Panc1 (cell line): ENCODE measurements at regions not wholly inside any gene's neighbourhood (a gene's known extent, or its start where the extent isn't known, plus 50 kb on each side); places are given as distances from the start of the nearest gene placed in this dataset.

Experiments used
- ATAC-seq: fragments of 200-7000 bp; cut with Tn5 transposase; 2 replicates; pipeline ENCODE4 v1.9.1; 2020; ENCODE audit warnings: mild to moderate bottlenecking, moderate library complexity
- BruUV-seq: library from RNA; stranded (reverse); fragments of 400-500 nt; replicated peaks from 2 replicates; lab custom pipeline; 2021; lab: Mats Ljungman, UMichigan
- CTCF ChIA-PET: fragments of 300-600 bp; sonication (Branson Sonifier 250); formaldehyde crosslinking; loops from one replicate; lab custom pipeline; 2022; ENCODE audit warnings: antibody characterized with exemption; lab: Charles Lee
- POLR2A ChIA-PET: fragments of 300-600 bp; sonication (Branson Sonifier 250); formaldehyde crosslinking; loops from one replicate; lab custom pipeline; 2022; ENCODE audit warnings: antibody characterized with exemption; lab: Charles Lee
- DNase-seq: peaks from one replicate; pipeline ENCODE4 v3.0.0-alpha.2; 2010; ENCODE audit warnings: low read depth, low spot score
- H3K27ac ChIP-seq: 2 replicates; pipeline ENCODE4 v1.5.1; 2011; ENCODE audit warnings: mild to moderate bottlenecking, low read length, inconsistent platforms
- H3K27me3 ChIP-seq: fragments of 200-500 bp; sonication (Bioruptor generic); 2 replicates; pipeline ENCODE4 v1.6.0; 2014; ENCODE audit warnings: low read length, inconsistent platforms; ENCODE audit not compliant: control insufficient read depth, insufficient read depth
- H3K36me3 ChIP-seq: fragments of 200-500 bp; sonication (Bioruptor generic); 2 replicates; pipeline ENCODE4 v1.5.1; 2014; ENCODE audit warnings: inconsistent platforms, mild to moderate bottlenecking, low read length, moderate library complexity; ENCODE audit not compliant: control insufficient read depth, insufficient read depth
- H3K4me1 ChIP-seq: 2 replicates; pipeline ENCODE4 v1.5.1; 2011; ENCODE audit warnings: inconsistent platforms, mild to moderate bottlenecking, low read length, moderate library complexity; ENCODE audit not compliant: control insufficient read depth, insufficient read depth
- H3K4me3 ChIP-seq, 2 experiments: 2 replicates each; pipeline ENCODE4 v1.5.1; 2011 to 2012; ENCODE audit warnings: low read depth in 2 of 2, low read length in 2 of 2, mild to moderate bottlenecking in 2 of 2, inconsistent platforms in 1 of 2, moderate library complexity in 1 of 2
- H3K9me3 ChIP-seq: fragments of 200-500 bp; sonication (Bioruptor generic); 2 replicates; pipeline ENCODE4 v1.5.1; 2014; ENCODE audit warnings: low read depth, mild to moderate bottlenecking, inconsistent platforms, low read length, moderate library complexity; ENCODE audit not compliant: control insufficient read depth, insufficient read depth
- POLR2AphosphoS5 ChIP-seq: IDR thresholded peaks from 2 replicates; pipeline ENCODE4 v1.6.1; 2012; ENCODE audit warnings: mild to moderate bottlenecking, low read depth, low read length, moderate library complexity
- REST ChIP-seq, 2 experiments: IDR thresholded peaks; 2 replicates each; pipeline ENCODE4 v1.6.1; 2011 to 2012; ENCODE audit warnings: low read depth in 2 of 2, control low read depth in 1 of 2, low read length in 1 of 2, mild to moderate bottlenecking in 1 of 2, moderate library complexity in 1 of 2; ENCODE audit not compliant: insufficient read depth in 1 of 2
- SIN3A ChIP-seq: IDR thresholded peaks from 2 replicates; pipeline ENCODE4 v1.6.1; 2012; ENCODE audit warnings: low read depth, mild to moderate bottlenecking, low read length, moderate library complexity, borderline replicate concordance; ENCODE audit not compliant: insufficient read depth
- TCF7L2 ChIP-seq: IDR thresholded peaks from 2 replicates; pipeline ENCODE4 v1.6.1; 2011; ENCODE audit warnings: mild to moderate bottlenecking, low read depth, low read length, inconsistent platforms
- in situ Hi-C: cut with HindIII; loops from 2 replicates; pipeline ENCODE4 v1.10.0; 2016; ENCODE audit warnings: low sequenced_read_pairs, low pct_unique_long_range_greater_than_20kb
- intact Hi-C: fragments of 100-400 bp; cut with micrococcal nuclease; formaldehyde crosslinking; loops from one replicate; pipeline ENCODE4 v1.10.0; 2022; ENCODE audit not compliant: unreplicated experiment
- TF ChIP-seq, protein P1 (sequence below): fragments of 450-650 bp; IDR thresholded peaks from 2 replicates; pipeline ENCODE4 v1.5.1; 2017; ENCODE audit warnings: mild to moderate bottlenecking

DNA sequence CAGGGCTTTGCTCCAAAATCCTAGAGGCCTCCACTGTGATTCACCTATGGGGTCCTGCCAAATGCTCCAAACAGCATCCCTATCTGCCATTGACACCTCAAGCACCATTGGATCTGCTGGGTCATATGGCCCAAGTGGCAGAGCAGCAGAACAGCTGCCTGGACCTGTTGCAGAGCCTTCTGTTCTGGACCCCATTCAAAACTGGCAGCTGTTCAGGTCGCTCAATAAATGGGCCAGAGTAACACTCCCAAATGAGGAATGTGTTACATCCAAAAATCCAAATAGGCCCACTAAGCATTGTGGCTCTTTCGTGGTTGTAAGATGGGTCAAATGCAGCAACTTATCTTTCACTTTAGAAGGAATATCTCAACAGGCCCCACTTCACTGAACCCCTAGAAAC is 783.6 kb downstream of the DCDC2C start:
- intact Hi-C loops: no loop called here
- TF ChIP-seq, protein P1, sequence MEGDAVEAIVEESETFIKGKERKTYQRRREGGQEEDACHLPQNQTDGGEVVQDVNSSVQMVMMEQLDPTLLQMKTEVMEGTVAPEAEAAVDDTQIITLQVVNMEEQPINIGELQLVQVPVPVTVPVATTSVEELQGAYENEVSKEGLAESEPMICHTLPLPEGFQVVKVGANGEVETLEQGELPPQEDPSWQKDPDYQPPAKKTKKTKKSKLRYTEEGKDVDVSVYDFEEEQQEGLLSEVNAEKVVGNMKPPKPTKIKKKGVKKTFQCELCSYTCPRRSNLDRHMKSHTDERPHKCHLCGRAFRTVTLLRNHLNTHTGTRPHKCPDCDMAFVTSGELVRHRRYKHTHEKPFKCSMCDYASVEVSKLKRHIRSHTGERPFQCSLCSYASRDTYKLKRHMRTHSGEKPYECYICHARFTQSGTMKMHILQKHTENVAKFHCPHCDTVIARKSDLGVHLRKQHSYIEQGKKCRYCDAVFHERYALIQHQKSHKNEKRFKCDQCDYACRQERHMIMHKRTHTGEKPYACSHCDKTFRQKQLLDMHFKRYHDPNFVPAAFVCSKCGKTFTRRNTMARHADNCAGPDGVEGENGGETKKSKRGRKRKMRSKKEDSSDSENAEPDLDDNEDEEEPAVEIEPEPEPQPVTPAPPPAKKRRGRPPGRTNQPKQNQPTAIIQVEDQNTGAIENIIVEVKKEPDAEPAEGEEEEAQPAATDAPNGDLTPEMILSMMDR: no peak
- no peak for TF ChIP-seq REST (IDR thresholded peaks at IDR 0.05; ENCODE audit: insufficient read depth in 1 of 2, low read depth in 2 of 2, low read length in 1 of 2)
- no peak for TF ChIP-seq TCF7L2
- TF ChIP-seq SIN3A: no peak
- no peak for TF ChIP-seq POLR2AphosphoS5
- H3K9me3 ChIP-seq: no peaks in the 10 kb centered on the region
- H3K27me3 ChIP-seq: no peaks in the 10 kb centered on the region
- ATAC-seq (no peak), DNase-seq (no peak)
- no TSS peak for BruUV-seq
- H3K4me1 ChIP-seq: no peaks in the 10 kb centered on the region
- in situ Hi-C loops: no loop called here
- H3K36me3 ChIP-seq: no peaks in the 10 kb centered on the region
- no peak overlapping the region for H3K4me3 ChIP-seq
- CTCF ChIA-PET: no interaction called here
- no peak overlapping the region for H3K27ac ChIP-seq
- POLR2A ChIA-PET: no interaction called here

DNA sequence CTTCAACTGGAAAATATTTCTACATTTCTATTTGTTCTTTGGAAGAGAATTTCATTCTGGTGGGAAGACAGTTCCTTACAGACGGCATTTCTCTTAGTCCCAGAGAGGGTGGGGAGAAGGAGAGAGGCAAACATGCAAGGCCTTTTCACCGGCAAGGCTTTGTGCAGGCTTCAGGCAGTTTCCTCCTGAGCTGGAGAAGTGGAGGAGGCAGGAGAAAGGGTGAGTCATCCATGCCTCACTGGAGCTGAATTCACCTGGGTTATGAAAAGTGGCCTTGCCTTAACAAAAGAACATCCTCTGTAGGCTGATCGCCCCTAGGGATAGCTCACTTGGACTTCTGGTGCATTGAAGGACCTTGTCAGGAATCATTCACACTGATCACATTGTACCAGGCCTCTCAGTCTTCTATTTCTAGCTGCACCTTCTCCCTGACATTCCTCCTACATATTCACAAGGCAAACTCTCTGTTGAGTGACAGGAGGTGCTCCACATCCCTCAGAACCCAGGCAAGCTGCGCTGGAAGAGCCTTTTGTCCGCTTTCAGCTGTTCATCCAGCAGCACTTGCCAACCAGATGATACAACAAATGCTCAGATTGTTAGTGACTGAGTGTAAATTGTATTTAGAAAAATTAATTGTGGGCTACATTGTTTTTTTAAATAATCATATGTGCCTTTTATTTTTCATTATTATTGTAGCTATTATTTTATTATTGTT is 796.1 kb downstream of the DCDC2C start:
- no TSS peak for BruUV-seq
- Histone ChIP-seq H3K27me3 (no peaks in the 10 kb centered on the region), H3K27ac (no peak overlapping the region), H3K9me3 (peaks cover 8% of the 10 kb centered on the region; the same call in 1 of the 2 replicates), H3K4me3 (no peak overlapping the region), H3K4me1 (no peaks in the 10 kb centered on the region), H3K36me3 (no peaks in the 10 kb centered on the region)
- no peak for DNase-seq
- intact Hi-C loops (no loop called here), in situ Hi-C loops (no loop called here)
- ChIA-PET CTCF (no interaction called here), POLR2A (no interaction called here)
- no peak for ATAC-seq
- TF ChIP-seq POLR2AphosphoS5: no peak
- no peak for TF ChIP-seq SIN3A
- TF ChIP-seq, protein P1: no peak
- TF ChIP-seq REST (IDR thresholded peaks at IDR 0.05; ENCODE audit: insufficient read depth in 1 of 2, low read depth in 2 of 2, low read length in 1 of 2): no peak
- no peak for TF ChIP-seq TCF7L2
